GM21526 (cell line): ENCODE measurements at regions not wholly inside any gene's neighbourhood (a gene's known extent, or its start where the extent isn't known, plus 50 kb on each side); places are given as distances from the start of the nearest gene placed in this dataset.

Experiments
- ATAC-seq: cut with Tn5 transposase; IDR thresholded peaks from one replicate; pipeline ENCODE4 v1.9.1; 2021; ENCODE audit warnings: moderate library complexity; ENCODE audit not compliant: unreplicated experiment, low FRiP score

GRCh38 chr5:18299166-18299565, 664.9 kb downstream of the TAF11L14 start:
- no peak for ATAC-seq

GRCh38 chr5:18305288-18305924, 671.1 kb downstream of the TAF11L14 start:
- ATAC-seq = peak; percentile 92

GRCh38 chr5:18311266-18311665, 677.0 kb downstream of the TAF11L14 start:
- ATAC-seq = no peak

- no peak for ATAC-seq
Measured at GRCh38 chr5:18312016-18312415, 677.8 kb downstream of the TAF11L14 start.

GRCh38 chr5:18314192-18314778, 680.0 kb downstream of the TAF11L14 start:
- no peak for ATAC-seq

- ATAC-seq = no peak
Measured at GRCh38 chr5:18321262-18321942, 687.1 kb downstream of the TAF11L14 start.

- ATAC-seq = no peak
Measured at GRCh38 chr5:18323891-18324290, 689.6 kb downstream of the TAF11L14 start.

- no peak for ATAC-seq
Measured at GRCh38 chr5:18325431-18325830, 691.2 kb downstream of the TAF11L14 start.

GRCh38 chr5:18329328-18329727, 695.1 kb downstream of the TAF11L14 start:
- no peak for ATAC-seq

GRCh38 chr5:18333841-18334240, 699.6 kb downstream of the TAF11L14 start:
- no peak for ATAC-seq

GRCh38 chr5:18334949-18335348, 700.7 kb downstream of the TAF11L14 start:
- no peak for ATAC-seq

- no peak for ATAC-seq
Measured at GRCh38 chr5:18354828-18355227, 720.6 kb downstream of the TAF11L14 start.

GRCh38 chr5:18357486-18357885, 723.2 kb downstream of the TAF11L14 start:
- no peak for ATAC-seq

GRCh38 chr5:18366234-18366633, 732.0 kb downstream of the TAF11L14 start:
- no peak for ATAC-seq

GRCh38 chr5:18370531-18370930, 736.3 kb downstream of the TAF11L14 start:
- no peak for ATAC-seq

GRCh38 chr5:18375641-18376040, 741.4 kb downstream of the TAF11L14 start:
- ATAC-seq = no peak

GRCh38 chr5:18378066-18378465, 743.8 kb downstream of the TAF11L14 start:
- no peak for ATAC-seq

GRCh38 chr5:18379189-18379588, 744.9 kb downstream of the TAF11L14 start:
- no peak for ATAC-seq

- ATAC-seq = no peak
Measured at GRCh38 chr5:18380729-18381362, 746.6 kb downstream of the TAF11L14 start.

GRCh38 chr5:18393565-18394442, 759.5 kb downstream of the TAF11L14 start:
- peak; percentile 67 for ATAC-seq

- ATAC-seq = peak; percentile 20
Measured at GRCh38 chr5:18394443-18394804, 760.2 kb downstream of the TAF11L14 start.
